ENCODE measurements at regions not wholly inside any gene's neighbourhood (a gene's known extent, or its start where the extent isn't known, plus 50 kb on each side); places are given as distances from the start of the nearest gene placed in this dataset.
"Not testable (repeated sequence)": the region's sequence is repeated elsewhere in the genome, so short reads cannot be mapped to it uniquely, and the experiment has no call there.

DNA sequence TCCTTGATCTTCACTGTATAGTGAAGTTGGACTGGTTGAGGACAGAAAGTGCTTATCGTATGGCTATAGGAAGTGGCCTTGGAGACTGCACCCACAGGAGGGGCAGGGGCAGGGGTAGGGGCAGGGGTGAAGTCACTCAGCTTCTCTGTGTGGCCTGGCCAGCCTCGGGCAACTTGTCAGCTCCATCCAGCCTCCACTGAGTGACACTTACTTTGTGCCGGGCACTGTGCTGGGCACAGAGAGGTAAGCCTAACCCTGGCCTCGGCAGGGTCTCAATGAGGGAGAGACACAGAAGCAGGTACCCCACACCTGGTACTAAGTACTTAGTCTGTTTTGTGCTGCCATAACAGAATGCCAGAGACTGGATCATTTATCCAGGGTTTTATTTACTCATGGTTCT is 99.3 kb upstream of the CTBP2 start:
- Mint-ChIP-seq H3K9me3 (ENCODE audit: unreplicated experiment) (no peaks in the 10 kb centered on the region), H3K27me3 (ENCODE audit: unreplicated experiment) (peaks cover 8% of the 10 kb centered on the region), H3K36me3 (ENCODE audit: low read depth, unreplicated experiment) (no peaks in the 10 kb centered on the region), H3K4me3 (ENCODE audit: unreplicated experiment) (no peak overlapping the region), H3K27ac (ENCODE audit: unreplicated experiment) (no peak overlapping the region), H3K4me1 (ENCODE audit: unreplicated experiment) (no peaks in the 10 kb centered on the region)
- TF ChIP-seq, protein P1, sequence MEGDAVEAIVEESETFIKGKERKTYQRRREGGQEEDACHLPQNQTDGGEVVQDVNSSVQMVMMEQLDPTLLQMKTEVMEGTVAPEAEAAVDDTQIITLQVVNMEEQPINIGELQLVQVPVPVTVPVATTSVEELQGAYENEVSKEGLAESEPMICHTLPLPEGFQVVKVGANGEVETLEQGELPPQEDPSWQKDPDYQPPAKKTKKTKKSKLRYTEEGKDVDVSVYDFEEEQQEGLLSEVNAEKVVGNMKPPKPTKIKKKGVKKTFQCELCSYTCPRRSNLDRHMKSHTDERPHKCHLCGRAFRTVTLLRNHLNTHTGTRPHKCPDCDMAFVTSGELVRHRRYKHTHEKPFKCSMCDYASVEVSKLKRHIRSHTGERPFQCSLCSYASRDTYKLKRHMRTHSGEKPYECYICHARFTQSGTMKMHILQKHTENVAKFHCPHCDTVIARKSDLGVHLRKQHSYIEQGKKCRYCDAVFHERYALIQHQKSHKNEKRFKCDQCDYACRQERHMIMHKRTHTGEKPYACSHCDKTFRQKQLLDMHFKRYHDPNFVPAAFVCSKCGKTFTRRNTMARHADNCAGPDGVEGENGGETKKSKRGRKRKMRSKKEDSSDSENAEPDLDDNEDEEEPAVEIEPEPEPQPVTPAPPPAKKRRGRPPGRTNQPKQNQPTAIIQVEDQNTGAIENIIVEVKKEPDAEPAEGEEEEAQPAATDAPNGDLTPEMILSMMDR (IDR thresholded peaks at IDR 0.05; ENCODE audit: unreplicated experiment) = no peak
- DNase-seq (ENCODE audit: low spot score) = no peak

DNA sequence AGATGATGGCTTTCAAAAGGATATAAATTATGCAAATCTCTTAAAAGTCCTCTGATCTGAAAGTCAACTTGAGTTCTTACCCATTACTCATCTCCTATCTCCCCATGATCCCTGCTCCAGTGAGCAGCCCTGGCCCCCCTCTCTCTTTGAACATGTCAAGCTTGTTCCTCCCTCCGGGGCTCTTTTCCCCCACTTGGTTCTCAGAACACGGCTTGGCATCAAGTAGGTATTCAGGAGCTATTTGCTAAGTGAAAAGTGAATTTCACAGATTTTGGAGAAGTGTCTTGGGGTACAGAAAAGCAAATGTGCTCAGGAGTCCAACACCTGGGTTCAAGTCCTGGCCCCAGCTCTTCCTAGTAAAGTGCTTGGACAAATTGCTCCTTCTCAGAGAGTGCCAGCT is 98.3 kb upstream of the CTBP2 start:
- Mint-ChIP-seq H3K27me3 (ENCODE audit: unreplicated experiment) (peaks cover 6% of the 10 kb centered on the region), H3K4me1 (ENCODE audit: unreplicated experiment) (no peaks in the 10 kb centered on the region), H3K9me3 (ENCODE audit: unreplicated experiment) (no peaks in the 10 kb centered on the region), H3K4me3 (ENCODE audit: unreplicated experiment) (no peak overlapping the region), H3K27ac (ENCODE audit: unreplicated experiment) (no peak overlapping the region), H3K36me3 (ENCODE audit: low read depth, unreplicated experiment) (no peaks in the 10 kb centered on the region)
- no peak for DNase-seq (ENCODE audit: low spot score)
- TF ChIP-seq, protein P1 (IDR thresholded peaks at IDR 0.05; ENCODE audit: unreplicated experiment) = no peak

DNA sequence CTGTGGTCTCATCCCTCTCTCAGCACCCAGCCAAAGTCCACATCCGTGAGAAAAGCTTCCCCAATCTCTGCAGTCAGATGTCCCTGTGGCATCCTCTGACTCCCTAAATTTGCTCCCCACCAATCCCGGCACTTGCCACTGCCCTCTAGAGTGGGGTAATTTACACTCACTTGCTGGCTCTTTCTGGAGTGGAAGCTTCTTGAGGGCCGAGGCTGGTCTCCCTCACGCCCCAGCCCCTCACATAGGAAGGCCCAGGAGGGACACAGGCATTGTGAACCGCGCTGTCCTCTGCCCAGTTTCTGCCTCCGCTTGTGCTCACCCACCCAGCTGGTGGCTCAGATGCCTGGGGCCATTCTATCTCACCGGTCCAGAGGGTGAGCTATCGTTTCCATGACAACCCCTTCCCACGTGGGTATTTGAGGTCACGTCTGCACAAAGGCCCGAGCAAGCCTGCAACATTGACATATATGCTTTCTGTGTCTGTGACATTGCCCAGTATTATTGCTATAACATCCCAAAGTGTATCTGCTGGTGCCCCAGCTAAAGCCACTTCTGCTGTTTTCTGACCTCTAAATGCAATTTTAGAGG is 97.3 kb upstream of the CTBP2 start:
- no peak overlapping the region for H3K27ac Mint-ChIP-seq (ENCODE audit: unreplicated experiment)
- H3K9me3 Mint-ChIP-seq (ENCODE audit: unreplicated experiment) = no peaks in the 10 kb centered on the region
- H3K27me3 Mint-ChIP-seq (ENCODE audit: unreplicated experiment) = peaks cover 6% of the 10 kb centered on the region
- TF ChIP-seq, protein P1 (IDR thresholded peaks at IDR 0.05; ENCODE audit: unreplicated experiment) = no peak
- no peaks in the 10 kb centered on the region for H3K4me1 Mint-ChIP-seq (ENCODE audit: unreplicated experiment)
- no peaks in the 10 kb centered on the region for H3K36me3 Mint-ChIP-seq (ENCODE audit: low read depth, unreplicated experiment)
- H3K4me3 Mint-ChIP-seq (ENCODE audit: unreplicated experiment) = no peak overlapping the region
- no peak for DNase-seq (ENCODE audit: low spot score)

DNA sequence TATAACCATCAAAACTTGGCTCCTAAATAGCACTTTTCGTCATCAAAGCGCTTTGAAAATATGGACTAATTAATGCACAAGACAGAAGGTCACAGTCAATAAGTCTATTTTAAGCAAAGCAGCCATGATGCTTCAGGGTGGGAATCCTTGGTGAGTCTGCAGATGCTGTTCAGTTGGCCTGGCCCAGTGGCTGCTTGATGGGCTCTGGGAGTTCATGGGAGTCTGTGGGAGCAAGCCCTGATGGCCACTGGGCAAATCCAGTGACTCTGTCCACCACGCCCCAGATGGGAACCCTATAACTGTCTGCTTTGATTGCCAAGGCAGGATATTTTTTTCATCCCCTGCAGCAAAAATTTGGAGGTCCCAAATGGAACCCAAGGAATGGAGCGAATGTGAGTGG is 95.7 kb upstream of the CTBP2 start:
- Mint-ChIP-seq H3K4me3 (ENCODE audit: unreplicated experiment) (no peak overlapping the region), H3K27me3 (ENCODE audit: unreplicated experiment) (peaks cover 6% of the 10 kb centered on the region), H3K4me1 (ENCODE audit: unreplicated experiment) (no peaks in the 10 kb centered on the region), H3K27ac (ENCODE audit: unreplicated experiment) (no peak overlapping the region), H3K36me3 (ENCODE audit: low read depth, unreplicated experiment) (no peaks in the 10 kb centered on the region), H3K9me3 (ENCODE audit: unreplicated experiment) (no peaks in the 10 kb centered on the region)
- TF ChIP-seq, protein P1 (IDR thresholded peaks at IDR 0.05; ENCODE audit: unreplicated experiment) = no peak
- no peak for DNase-seq (ENCODE audit: low spot score)

DNA sequence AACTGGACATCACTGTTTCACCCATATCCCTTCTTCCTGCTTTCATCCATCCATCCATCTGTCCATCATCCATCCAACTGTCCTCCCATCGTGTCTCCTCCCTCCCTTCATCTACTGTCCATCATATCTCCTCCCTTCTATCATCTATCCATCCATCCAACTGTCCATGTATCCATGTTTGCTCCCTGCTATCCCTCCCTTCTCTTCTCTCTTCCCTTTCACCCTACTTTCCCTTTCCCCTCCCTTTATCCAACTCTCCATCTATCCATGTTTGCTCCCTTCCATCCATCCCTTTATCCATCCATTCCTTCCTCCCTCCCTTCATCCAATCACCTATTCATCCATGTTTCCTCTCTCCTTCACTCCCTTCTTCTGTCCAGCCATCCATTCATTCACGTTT is 92.6 kb upstream of the CTBP2 start:
- TF ChIP-seq, protein P1 (IDR thresholded peaks at IDR 0.05; ENCODE audit: unreplicated experiment) = no peak
- H3K36me3 Mint-ChIP-seq (ENCODE audit: low read depth, unreplicated experiment) = no peaks in the 10 kb centered on the region
- peaks cover 3% of the 10 kb centered on the region for H3K27me3 Mint-ChIP-seq (ENCODE audit: unreplicated experiment)
- H3K9me3 Mint-ChIP-seq (ENCODE audit: unreplicated experiment) = no peaks in the 10 kb centered on the region
- H3K27ac Mint-ChIP-seq (ENCODE audit: unreplicated experiment) = no peak overlapping the region
- no peak overlapping the region for H3K4me3 Mint-ChIP-seq (ENCODE audit: unreplicated experiment)
- H3K4me1 Mint-ChIP-seq (ENCODE audit: unreplicated experiment) = no peaks in the 10 kb centered on the region
- no peak for DNase-seq (ENCODE audit: low spot score)

DNA sequence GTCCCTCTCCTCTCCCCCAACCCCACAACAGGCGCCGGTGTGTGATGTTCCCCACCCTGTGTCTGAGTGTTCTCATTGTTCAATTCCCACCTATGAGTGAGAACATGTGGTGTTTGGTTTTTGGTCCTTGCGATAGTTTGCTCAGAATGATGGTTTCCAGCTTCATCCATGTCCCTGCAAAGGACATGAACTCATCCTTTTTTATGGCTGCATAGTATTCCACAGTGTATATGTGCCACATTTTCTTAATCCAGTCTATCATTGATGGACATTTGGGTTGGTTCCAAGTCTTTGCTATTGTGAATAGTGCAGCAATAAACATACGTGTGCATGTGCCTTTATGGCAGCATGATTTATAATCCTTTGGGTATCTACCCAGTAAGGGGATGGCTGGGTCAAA is 90.5 kb upstream of the CTBP2 start:
- not testable (repeated sequence) for H3K9me3 Mint-ChIP-seq (ENCODE audit: unreplicated experiment); DNase-seq (ENCODE audit: low spot score); H3K4me1 Mint-ChIP-seq (ENCODE audit: unreplicated experiment); H3K27me3 Mint-ChIP-seq (ENCODE audit: unreplicated experiment); H3K27ac Mint-ChIP-seq (ENCODE audit: unreplicated experiment); H3K4me3 Mint-ChIP-seq (ENCODE audit: unreplicated experiment); H3K36me3 Mint-ChIP-seq (ENCODE audit: low read depth, unreplicated experiment)

Data from endothelial cell (in vitro differentiated cells).